Neural cell (in vitro differentiated cells): ENCODE measurements at regions not wholly inside any gene's neighbourhood (a gene's known extent, or its start where the extent isn't known, plus 50 kb on each side); places are given as distances from the start of the nearest gene placed in this dataset.

Experiments used
- EP300 ChIP-seq: fragments of 450-650 bp; conservative IDR thresholded peaks from 2 replicates; pipeline ENCODE4 v1.6.1; 2014; ENCODE audit warnings: antibody characterized with exemption, mild to moderate bottlenecking, moderate library complexity; ENCODE audit not compliant: poor library complexity, severe bottlenecking
- EZH2 ChIP-seq: fragments of 200-600, 300-800 bp; shearing (Covaris generic), sonication (generic); IDR thresholded peaks from 2 replicates; pipeline ENCODE4 v1.6.1; 2014; ENCODE audit warnings: antibody characterized with exemption, low read length, borderline replicate concordance, mild to moderate bottlenecking; ENCODE audit not compliant: insufficient read depth, poor library complexity, severe bottlenecking
- RAD21 ChIP-seq: fragments of 450-650 bp; conservative IDR thresholded peaks from 2 replicates; pipeline ENCODE4 v1.6.1; 2014; ENCODE audit warnings: antibody characterized with exemption, mild to moderate bottlenecking, moderate library complexity
- TF ChIP-seq, protein P1 (sequence below): IDR thresholded peaks from 2 replicates; pipeline ENCODE4 v1.6.1; 2012; ENCODE audit warnings: borderline replicate concordance
- TF ChIP-seq, protein P2 (sequence below): fragments of 450-650 bp; IDR thresholded peaks from 2 replicates; pipeline ENCODE4 v1.5.1; 2014; ENCODE audit warnings: antibody characterized with exemption, mild to moderate bottlenecking, moderate library complexity; ENCODE audit not compliant: poor library complexity, severe bottlenecking

DNA sequence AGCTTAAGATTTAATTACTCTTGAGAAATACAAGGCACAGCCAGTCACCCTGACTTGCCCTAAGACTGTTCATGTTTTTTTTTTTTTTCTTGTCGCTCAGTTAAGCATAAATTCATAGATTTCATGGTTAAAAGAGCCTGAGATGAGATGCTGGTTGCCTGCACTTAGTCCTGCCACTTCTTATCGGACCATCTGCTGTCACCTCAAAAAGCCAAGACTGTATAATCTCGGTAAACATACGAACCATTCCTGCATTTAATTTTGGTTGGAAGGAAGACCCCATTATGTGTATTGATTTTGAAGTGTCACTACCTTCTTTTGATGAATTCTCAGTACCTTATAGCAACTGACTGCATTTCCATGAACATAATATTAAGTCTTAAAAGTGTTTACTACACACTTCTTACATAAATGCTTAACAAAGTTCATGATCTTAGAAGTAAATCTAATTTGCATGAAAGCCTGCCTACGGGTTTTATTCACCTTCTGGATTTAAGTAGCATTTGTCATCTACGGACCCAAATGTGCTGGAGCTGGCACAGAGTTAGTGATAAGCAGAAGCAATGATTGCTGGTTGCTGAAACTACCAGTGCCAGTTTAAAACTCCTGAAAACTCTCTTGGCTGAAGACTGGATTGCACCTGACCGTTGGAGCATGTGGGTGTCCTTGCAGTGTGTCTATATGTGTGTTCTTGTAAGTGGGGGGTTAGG is 843.4 kb downstream of the TMEM182 start:
- TF ChIP-seq, protein P1, sequence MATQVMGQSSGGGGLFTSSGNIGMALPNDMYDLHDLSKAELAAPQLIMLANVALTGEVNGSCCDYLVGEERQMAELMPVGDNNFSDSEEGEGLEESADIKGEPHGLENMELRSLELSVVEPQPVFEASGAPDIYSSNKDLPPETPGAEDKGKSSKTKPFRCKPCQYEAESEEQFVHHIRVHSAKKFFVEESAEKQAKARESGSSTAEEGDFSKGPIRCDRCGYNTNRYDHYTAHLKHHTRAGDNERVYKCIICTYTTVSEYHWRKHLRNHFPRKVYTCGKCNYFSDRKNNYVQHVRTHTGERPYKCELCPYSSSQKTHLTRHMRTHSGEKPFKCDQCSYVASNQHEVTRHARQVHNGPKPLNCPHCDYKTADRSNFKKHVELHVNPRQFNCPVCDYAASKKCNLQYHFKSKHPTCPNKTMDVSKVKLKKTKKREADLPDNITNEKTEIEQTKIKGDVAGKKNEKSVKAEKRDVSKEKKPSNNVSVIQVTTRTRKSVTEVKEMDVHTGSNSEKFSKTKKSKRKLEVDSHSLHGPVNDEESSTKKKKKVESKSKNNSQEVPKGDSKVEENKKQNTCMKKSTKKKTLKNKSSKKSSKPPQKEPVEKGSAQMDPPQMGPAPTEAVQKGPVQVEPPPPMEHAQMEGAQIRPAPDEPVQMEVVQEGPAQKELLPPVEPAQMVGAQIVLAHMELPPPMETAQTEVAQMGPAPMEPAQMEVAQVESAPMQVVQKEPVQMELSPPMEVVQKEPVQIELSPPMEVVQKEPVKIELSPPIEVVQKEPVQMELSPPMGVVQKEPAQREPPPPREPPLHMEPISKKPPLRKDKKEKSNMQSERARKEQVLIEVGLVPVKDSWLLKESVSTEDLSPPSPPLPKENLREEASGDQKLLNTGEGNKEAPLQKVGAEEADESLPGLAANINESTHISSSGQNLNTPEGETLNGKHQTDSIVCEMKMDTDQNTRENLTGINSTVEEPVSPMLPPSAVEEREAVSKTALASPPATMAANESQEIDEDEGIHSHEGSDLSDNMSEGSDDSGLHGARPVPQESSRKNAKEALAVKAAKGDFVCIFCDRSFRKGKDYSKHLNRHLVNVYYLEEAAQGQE = no peak
- TF ChIP-seq EZH2 (no peak), EP300 (no peak), RAD21 (no peak)
- TF ChIP-seq, protein P2, sequence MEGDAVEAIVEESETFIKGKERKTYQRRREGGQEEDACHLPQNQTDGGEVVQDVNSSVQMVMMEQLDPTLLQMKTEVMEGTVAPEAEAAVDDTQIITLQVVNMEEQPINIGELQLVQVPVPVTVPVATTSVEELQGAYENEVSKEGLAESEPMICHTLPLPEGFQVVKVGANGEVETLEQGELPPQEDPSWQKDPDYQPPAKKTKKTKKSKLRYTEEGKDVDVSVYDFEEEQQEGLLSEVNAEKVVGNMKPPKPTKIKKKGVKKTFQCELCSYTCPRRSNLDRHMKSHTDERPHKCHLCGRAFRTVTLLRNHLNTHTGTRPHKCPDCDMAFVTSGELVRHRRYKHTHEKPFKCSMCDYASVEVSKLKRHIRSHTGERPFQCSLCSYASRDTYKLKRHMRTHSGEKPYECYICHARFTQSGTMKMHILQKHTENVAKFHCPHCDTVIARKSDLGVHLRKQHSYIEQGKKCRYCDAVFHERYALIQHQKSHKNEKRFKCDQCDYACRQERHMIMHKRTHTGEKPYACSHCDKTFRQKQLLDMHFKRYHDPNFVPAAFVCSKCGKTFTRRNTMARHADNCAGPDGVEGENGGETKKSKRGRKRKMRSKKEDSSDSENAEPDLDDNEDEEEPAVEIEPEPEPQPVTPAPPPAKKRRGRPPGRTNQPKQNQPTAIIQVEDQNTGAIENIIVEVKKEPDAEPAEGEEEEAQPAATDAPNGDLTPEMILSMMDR = no peak
